ENCODE measurements at regions not wholly inside any gene's neighbourhood (a gene's known extent, or its start where the extent isn't known, plus 50 kb on each side); places are given as distances from the start of the nearest gene placed in this dataset.

GRCh38 chr10:61097026-61097425 is 153.0 kb upstream of the RHOBTB1 start:
- TF ChIP-seq, protein P1, sequence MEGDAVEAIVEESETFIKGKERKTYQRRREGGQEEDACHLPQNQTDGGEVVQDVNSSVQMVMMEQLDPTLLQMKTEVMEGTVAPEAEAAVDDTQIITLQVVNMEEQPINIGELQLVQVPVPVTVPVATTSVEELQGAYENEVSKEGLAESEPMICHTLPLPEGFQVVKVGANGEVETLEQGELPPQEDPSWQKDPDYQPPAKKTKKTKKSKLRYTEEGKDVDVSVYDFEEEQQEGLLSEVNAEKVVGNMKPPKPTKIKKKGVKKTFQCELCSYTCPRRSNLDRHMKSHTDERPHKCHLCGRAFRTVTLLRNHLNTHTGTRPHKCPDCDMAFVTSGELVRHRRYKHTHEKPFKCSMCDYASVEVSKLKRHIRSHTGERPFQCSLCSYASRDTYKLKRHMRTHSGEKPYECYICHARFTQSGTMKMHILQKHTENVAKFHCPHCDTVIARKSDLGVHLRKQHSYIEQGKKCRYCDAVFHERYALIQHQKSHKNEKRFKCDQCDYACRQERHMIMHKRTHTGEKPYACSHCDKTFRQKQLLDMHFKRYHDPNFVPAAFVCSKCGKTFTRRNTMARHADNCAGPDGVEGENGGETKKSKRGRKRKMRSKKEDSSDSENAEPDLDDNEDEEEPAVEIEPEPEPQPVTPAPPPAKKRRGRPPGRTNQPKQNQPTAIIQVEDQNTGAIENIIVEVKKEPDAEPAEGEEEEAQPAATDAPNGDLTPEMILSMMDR (IDR thresholded peaks at IDR 0.05): no peak
- no peak for TF ChIP-seq POLR2AphosphoS5 (IDR thresholded peaks at IDR 0.05)
- no peak for TF ChIP-seq POLR2A (IDR thresholded peaks at IDR 0.05)

Data from breast epithelium (tissue), 3 donors.